Immature natural killer cell (primary cell): ENCODE measurements at regions not wholly inside any gene's neighbourhood (a gene's known extent, or its start where the extent isn't known, plus 50 kb on each side); places are given as distances from the start of the nearest gene placed in this dataset.

Experiments
- DNase-seq, 3 donors: peaks; one replicate each; pipeline ENCODE4 v3.0.0; 2022; ENCODE audit warnings: mixed read lengths in 1 of 3
- H3K27ac Mint-ChIP-seq, 6 donors: one replicate each; pipeline ENCODE4 v1.8.0; 2020; ENCODE audit warnings: mixed read lengths in 6 of 6, mild to moderate bottlenecking in 5 of 6, inconsistent platforms in 4 of 6, moderate library complexity in 3 of 6
- H3K27me3 Mint-ChIP-seq, 3 donors: one replicate each; pipeline ENCODE4 v1.8.0; 2020 to 2021; ENCODE audit warnings: low read depth in 3 of 3, mild to moderate bottlenecking in 3 of 3, mixed read lengths in 3 of 3, moderate library complexity in 3 of 3, inconsistent platforms in 1 of 3
- H3K36me3 Mint-ChIP-seq, 3 donors: one replicate each; pipeline ENCODE4 v1.8.0; 2020; ENCODE audit warnings: mixed read lengths in 3 of 3, inconsistent platforms in 2 of 3, mild to moderate bottlenecking in 2 of 3
- H3K4me1 Mint-ChIP-seq, 2 donors: one replicate each; pipeline ENCODE4 v1.8.0; 2020; ENCODE audit warnings: inconsistent platforms in 2 of 2, mild to moderate bottlenecking in 2 of 2, mixed read lengths in 2 of 2, moderate library complexity in 1 of 2
- H3K4me3 Mint-ChIP-seq, 5 donors: one replicate each; pipeline ENCODE4 v1.8.0; 2020; ENCODE audit warnings: mild to moderate bottlenecking in 5 of 5, mixed read lengths in 5 of 5, inconsistent platforms in 3 of 5, moderate library complexity in 3 of 5
- H3K9me3 Mint-ChIP-seq, 6 donors: one replicate each; pipeline ENCODE4 v1.8.0; 2020; ENCODE audit warnings: mild to moderate bottlenecking in 6 of 6, mixed read lengths in 6 of 6, inconsistent platforms in 4 of 6, moderate library complexity in 3 of 6

DNA sequence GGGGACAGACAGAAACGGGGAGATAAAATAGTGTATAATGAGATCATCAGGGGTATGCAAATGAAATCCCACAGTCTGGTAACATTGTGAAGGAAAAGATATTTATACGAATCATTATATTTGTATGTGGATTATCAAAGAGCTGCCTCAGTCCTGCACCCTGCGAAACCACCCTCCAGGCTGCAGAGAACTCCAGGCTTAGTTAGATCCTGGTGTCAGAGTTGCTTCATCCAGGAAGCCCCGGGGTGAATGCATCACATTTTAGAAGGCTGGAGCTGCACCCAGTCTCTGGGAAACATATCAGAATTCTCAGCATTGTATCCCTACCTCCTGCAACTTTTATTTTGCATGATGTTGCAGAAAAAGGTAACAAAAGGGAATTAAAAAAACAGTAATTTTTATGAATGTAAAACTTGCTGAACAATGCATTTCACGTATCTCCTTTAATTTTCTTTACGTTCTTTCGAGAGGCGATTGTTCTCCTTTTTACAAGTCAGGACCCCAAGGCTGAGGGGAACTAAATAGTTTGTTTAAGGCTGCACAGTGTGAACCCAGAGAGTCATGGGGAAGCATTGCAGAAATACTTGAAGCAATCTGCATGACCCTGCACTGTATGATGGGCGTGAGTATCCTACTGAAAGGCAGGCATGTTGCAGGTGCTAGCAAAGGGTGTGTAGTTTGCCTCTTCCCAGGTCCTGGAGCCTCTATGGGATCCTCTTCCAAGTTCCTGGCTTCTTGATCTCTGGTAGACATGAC, 299.5 kb upstream of the CLNK start:
- no peak overlapping the region for H3K27ac Mint-ChIP-seq
- H3K9me3 Mint-ChIP-seq, result peaks cover 0 to 5% (median 0%) of the 10 kb centered on the region in 6 donors
- no peak overlapping the region for H3K4me3 Mint-ChIP-seq
- peaks cover 8 to 19% of the 10 kb centered on the region in 2 donors for H3K4me1 Mint-ChIP-seq
- no peak for DNase-seq
- peaks cover 0 to 2% (median 1%) of the 10 kb centered on the region in 3 donors for H3K27me3 Mint-ChIP-seq
- no peaks in the 10 kb centered on the region for H3K36me3 Mint-ChIP-seq

DNA sequence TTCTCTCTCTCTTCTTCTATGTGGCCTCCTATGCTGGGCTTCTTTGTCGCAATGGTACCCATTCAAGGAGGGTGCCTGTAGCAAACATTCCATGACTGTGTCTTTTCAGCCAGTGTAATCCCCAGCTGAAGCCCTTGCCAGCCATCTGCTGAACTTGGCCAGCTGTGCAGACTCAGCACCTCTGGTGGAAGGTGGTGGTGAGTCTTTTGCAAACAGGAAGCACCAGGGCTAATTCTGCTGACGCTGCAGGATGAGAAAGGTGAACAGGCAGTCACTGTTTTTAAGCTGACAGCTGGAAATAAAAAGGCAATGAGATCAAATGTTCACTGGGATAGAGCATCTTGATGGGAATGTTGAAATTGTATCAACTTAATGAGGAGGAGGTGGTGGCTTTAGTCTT, 298.7 kb upstream of the CLNK start:
- peak in 2 of 3 donors; percentile 1 to 2 for DNase-seq
- no peak overlapping the region for H3K4me3 Mint-ChIP-seq

DNA sequence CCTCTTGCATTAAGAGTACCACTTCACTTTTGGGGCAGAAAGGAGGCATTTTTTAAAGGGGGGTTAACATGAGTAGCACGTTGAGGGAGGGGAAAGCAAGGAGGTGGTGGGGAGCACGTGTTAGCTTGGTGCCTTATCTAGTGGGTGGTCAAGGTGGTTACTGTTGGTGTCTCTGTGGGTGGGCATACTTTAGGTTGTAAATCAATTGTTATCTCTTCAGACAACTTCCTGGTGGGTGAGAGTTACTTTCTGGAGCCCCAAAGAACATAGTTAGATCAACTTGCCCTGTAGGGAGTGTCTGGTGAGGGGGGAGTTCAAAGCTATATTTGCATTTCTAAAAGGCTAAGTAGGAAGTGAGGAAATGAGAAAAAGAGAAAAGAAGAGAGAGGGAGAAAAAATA, 297.7 kb upstream of the CLNK start:
- H3K27me3 Mint-ChIP-seq, result peaks cover 0 to 2% (median 1%) of the 10 kb centered on the region in 3 donors
- H3K9me3 Mint-ChIP-seq, result no peaks in the 10 kb centered on the region
- H3K4me1 Mint-ChIP-seq, result peaks cover 8 to 19% of the 10 kb centered on the region in 2 donors
- no peaks in the 10 kb centered on the region for H3K36me3 Mint-ChIP-seq
- H3K4me3 Mint-ChIP-seq, result no peak overlapping the region
- H3K27ac Mint-ChIP-seq, result no peak overlapping the region
- DNase-seq, result no peak

More for the DNA sequence above, 298.7 kb upstream of the CLNK start:
- peaks cover 0 to 3% (median 0%) of the 10 kb centered on the region in 6 donors for H3K9me3 Mint-ChIP-seq
- H3K27ac Mint-ChIP-seq, result no peak overlapping the region
- H3K36me3 Mint-ChIP-seq, result no peaks in the 10 kb centered on the region
- peaks cover 0 to 2% (median 1%) of the 10 kb centered on the region in 3 donors for H3K27me3 Mint-ChIP-seq
- H3K4me1 Mint-ChIP-seq, result peaks cover 8 to 19% of the 10 kb centered on the region in 2 donors

DNA sequence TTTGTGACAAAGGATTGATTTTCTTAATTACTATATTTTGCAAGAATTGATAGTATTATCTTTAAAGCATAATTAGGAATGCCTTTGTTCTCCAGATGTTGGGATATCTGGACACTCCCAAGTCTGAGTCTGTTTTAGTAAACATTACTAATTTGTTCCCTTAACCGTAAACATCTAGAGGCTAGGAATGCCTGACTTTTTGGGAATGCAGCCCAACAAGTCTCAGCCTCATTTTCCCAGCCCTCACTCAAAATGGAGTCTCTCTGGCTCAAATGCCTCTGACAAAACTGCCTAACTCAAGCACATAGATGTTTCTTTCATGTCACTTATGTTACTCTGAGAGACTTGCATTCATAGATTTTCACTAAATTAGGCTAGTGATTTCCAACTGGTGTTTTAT, 297.0 kb upstream of the CLNK start:
- H3K27me3 Mint-ChIP-seq, result peaks cover 0 to 2% (median 1%) of the 10 kb centered on the region in 3 donors
- no peak overlapping the region for H3K4me3 Mint-ChIP-seq
- H3K4me1 Mint-ChIP-seq, result peaks cover 8 to 19% of the 10 kb centered on the region in 2 donors
- H3K9me3 Mint-ChIP-seq, result no peaks in the 10 kb centered on the region
- H3K36me3 Mint-ChIP-seq, result no peaks in the 10 kb centered on the region
- no peak for DNase-seq
- no peak overlapping the region for H3K27ac Mint-ChIP-seq

DNA sequence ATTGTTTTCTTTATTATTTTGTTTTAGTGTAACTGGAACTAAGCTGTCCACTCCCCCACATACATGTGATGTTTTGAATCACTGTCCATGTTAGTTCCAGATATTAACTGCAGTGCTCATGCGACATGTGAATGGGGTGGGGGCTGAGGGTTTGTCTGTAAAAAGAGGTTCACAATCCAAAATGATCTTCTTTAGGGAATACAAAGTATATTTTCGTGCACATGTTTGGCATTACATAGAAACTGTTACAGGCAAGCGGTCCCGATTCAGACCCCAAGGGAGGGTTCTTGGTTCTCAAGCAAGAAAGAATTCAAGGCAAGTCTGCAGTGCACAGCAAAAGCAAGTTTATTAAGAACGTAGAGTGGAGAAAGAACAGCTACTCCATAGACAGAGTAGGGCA, 296.5 kb upstream of the CLNK start:
- peaks cover 8 to 19% of the 10 kb centered on the region in 2 donors for H3K4me1 Mint-ChIP-seq
- DNase-seq, result no peak

DNA sequence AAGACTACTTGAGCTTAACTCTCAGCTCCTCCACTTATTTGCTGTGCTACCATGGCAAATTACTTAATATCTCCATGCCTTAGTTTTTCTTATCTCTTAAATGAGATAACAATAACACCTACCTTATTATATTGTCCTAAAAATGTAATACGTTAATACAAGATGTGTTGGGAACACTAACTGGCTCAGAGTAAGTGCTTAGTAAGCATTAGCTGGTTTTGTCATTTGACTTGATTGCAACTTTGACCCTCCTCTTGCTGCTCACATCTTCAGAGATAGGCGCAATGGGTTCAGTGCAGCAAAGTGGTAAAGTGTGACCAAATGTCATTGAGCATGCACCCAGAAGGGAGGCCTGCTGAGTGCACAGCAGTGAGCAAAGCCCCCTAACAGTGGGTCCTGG, 294.5 kb upstream of the CLNK start:
- H3K4me1 Mint-ChIP-seq, result peaks cover 8 to 19% of the 10 kb centered on the region in 2 donors
- no peaks in the 10 kb centered on the region for H3K36me3 Mint-ChIP-seq
- H3K4me3 Mint-ChIP-seq, result no peak overlapping the region
- no peak overlapping the region for H3K27ac Mint-ChIP-seq
- no peaks in the 10 kb centered on the region for H3K9me3 Mint-ChIP-seq
- no peak for DNase-seq
- H3K27me3 Mint-ChIP-seq, result peaks cover 0 to 5% (median 2%) of the 10 kb centered on the region in 3 donors

More for the DNA sequence above, 296.5 kb upstream of the CLNK start:
- Mint-ChIP-seq H3K36me3 (no peaks in the 10 kb centered on the region), H3K27ac (no peak overlapping the region), H3K4me3 (no peak overlapping the region), H3K9me3 (no peaks in the 10 kb centered on the region), H3K27me3 (peaks cover 0 to 2% (median 1%) of the 10 kb centered on the region in 3 donors)

DNA sequence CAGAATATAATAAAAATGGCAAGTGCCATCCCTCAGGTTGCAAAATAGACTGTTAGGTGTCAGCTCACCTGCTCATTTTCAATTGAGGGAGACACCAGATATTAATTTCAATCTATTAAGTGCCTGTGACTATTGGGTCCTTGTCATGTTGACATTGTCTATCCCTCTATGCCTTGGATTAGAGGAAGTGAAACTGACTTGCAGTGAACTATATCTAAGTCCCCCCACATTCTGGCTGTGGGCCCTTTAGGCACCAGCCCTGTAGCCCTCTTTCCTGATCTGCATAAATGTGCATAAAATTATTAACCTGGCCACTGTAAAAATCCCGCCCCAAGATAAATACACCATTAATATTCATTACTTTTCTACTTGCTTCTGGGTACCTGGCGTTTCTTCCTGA, 293.0 kb upstream of the CLNK start:
- Mint-ChIP-seq H3K4me1 (peaks cover 2 to 7% of the 10 kb centered on the region in 2 donors), H3K27me3 (peaks cover 0 to 5% (median 2%) of the 10 kb centered on the region in 3 donors), H3K4me3 (no peak overlapping the region), H3K36me3 (no peaks in the 10 kb centered on the region), H3K9me3 (no peaks in the 10 kb centered on the region), H3K27ac (no peak overlapping the region)
- no peak for DNase-seq

DNA sequence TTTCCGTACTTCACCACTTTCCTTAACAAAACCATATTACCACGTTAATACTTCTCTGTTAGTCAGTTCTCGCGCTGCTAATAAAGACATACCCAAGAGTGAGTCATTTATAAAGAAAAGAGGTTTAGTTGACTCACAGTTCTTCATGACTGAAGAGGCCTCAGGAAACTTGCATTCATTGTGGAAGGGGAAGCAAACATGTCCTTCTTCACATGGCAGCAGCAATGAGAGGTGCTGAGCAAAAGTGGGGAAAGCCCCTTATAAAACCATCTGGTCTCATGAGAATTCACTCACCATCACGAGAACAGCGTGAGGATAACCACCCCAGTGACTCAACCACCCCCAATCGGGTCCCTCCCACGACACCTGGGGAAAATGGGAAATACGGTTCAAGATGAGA, 289.8 kb upstream of the CLNK start:
- H3K27ac Mint-ChIP-seq, result no peak overlapping the region
- H3K4me1 Mint-ChIP-seq, result no peaks in the 10 kb centered on the region
- H3K36me3 Mint-ChIP-seq, result no peaks in the 10 kb centered on the region
- no peak overlapping the region for H3K4me3 Mint-ChIP-seq
- H3K9me3 Mint-ChIP-seq, result no peaks in the 10 kb centered on the region
- H3K27me3 Mint-ChIP-seq, result peaks cover 0 to 5% (median 0%) of the 10 kb centered on the region in 3 donors
- no peak for DNase-seq

DNA sequence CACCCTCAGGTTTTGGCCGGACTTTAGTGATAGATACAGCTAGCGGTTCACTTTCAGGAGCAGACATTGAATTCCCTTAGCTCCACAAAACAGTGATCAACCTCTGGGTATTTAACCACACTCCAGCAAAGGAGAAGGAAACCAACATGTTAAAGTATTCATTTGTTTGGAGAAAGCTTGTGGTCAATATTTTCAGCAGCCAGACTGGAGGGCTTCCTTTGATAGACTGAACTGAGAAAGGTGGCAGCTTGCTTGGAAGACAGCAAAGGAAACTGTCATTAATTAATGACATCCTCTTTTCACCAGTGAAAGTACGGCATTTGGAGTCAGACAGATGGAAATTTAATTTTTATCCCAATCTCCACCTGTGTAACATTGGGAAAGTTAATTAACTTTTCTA, 289.1 kb upstream of the CLNK start:
- H3K9me3 Mint-ChIP-seq, result no peaks in the 10 kb centered on the region

DNA sequence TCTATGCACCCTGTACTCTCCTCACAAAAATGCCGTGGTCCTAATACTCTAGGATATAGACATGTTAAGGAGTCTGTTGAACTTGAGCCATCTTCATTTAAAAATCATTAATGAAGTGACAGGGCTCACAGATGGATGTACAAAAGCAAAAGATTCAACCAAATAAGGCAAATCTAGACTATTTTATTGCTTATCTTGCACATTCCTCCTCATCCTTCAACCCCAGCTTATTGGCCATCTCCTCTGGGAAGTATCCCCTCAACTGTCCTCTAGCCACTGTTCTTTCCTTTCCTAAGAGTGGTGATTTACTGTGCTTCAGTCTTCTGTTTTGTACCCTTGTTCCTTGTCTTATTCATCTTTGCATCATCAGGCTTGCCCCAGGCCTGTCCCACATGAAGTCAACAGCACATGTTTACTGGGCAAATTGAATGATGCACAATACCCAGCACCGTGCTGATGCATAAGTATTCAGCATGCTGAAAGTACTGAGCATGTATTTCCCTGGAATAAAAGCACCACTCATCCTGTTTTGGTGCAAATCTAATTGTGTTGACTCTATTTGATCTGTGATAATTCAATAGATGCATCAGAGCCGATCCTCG, 287.3 kb upstream of the CLNK start:
- Mint-ChIP-seq H3K27ac (no peak overlapping the region), H3K4me3 (no peak overlapping the region), H3K36me3 (no peaks in the 10 kb centered on the region), H3K27me3 (peaks cover 0 to 5% (median 0%) of the 10 kb centered on the region in 3 donors), H3K9me3 (no peaks in the 10 kb centered on the region), H3K4me1 (no peaks in the 10 kb centered on the region)
- DNase-seq, result no peak

More for the DNA sequence above, 289.1 kb upstream of the CLNK start:
- no peak overlapping the region for H3K4me3 Mint-ChIP-seq
- H3K27ac Mint-ChIP-seq, result no peak overlapping the region
- no peaks in the 10 kb centered on the region for H3K36me3 Mint-ChIP-seq
- DNase-seq, result no peak
- peaks cover 0 to 5% (median 0%) of the 10 kb centered on the region in 3 donors for H3K27me3 Mint-ChIP-seq
- H3K4me1 Mint-ChIP-seq, result no peaks in the 10 kb centered on the region

DNA sequence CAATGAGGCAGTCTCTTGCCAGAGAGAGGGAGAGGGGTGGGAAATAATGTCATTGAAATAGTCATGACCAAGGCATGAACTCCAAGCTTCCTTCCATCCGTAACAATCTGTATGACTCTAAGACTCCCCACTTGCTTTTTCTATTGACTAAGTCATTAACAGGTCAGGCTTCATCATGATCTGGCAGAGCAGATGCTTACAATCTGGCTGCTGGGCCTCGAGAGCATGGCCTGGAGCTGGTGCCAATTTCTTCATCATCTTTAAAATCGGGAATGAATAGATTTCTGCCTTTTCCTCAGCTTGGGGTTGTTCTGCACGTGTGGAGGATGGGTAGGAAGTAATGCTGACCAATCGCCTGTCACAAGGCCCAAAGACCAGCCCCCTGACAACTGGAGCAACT, 280.6 kb upstream of the CLNK start:
- Mint-ChIP-seq H3K4me3 (no peak overlapping the region), H3K4me1 (no peaks in the 10 kb centered on the region), H3K9me3 (no peaks in the 10 kb centered on the region), H3K27me3 (no peaks in the 10 kb centered on the region), H3K27ac (no peak overlapping the region), H3K36me3 (no peaks in the 10 kb centered on the region)
- DNase-seq, result no peak

DNA sequence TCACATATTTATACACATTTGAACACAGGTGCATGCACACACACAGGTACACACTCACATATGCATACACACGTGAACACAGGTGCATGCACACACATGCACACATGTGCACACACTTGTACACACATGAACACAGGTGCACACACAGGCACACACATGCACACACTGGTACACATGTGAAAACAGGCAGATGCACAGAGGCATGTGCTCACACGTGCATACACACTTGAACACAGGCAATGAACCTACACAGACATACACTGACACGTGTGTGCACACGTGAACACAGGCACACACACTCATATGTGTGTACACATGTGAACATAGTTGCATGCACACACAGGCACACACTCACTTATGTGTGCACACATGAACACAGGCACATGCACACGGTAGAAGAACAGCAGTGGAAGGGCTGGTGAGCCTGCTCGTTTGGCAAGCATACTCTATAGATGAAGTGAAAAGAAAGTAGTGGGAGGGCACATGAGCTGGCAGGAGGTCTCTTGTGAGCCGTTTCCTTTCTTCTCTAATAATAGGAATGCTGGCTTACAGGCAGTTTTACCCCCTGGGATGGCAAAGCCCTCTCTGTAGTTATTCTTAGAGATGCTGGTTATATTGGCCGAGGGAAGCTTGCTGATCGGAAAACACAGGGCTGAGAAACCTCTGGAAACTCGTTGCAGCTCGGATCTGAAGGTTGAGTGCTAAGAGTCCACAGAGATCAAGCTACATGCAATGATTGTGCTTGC, 279.6 kb upstream of the CLNK start:
- no peak overlapping the region for H3K4me3 Mint-ChIP-seq
- H3K27ac Mint-ChIP-seq, result no peak overlapping the region
- no peaks in the 10 kb centered on the region for H3K36me3 Mint-ChIP-seq
- DNase-seq, result no peak
- H3K4me1 Mint-ChIP-seq, result no peaks in the 10 kb centered on the region
- no peaks in the 10 kb centered on the region for H3K27me3 Mint-ChIP-seq
- no peaks in the 10 kb centered on the region for H3K9me3 Mint-ChIP-seq

DNA sequence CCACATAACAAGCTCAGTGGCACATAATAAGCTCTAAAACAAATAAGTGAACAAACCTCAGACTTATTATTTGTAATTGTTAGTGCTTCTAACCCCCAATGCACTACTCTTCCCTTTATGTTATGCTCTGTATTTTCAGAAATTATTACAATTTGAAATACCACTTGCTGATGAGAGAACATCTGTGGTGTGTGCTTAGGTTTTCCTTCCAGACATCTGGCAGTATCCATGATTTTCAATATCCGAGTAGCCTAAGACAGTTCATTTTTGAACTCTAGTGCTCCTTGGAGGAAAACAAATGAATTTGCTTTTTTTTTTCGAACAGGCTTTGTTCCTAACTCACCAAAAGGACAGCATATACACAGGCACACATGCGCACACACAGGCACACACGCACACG, 278.7 kb upstream of the CLNK start:
- no peaks in the 10 kb centered on the region for H3K36me3 Mint-ChIP-seq
- H3K9me3 Mint-ChIP-seq, result no peaks in the 10 kb centered on the region
- H3K4me3 Mint-ChIP-seq, result no peak overlapping the region
- H3K27me3 Mint-ChIP-seq, result no peaks in the 10 kb centered on the region
- no peak for DNase-seq
- H3K27ac Mint-ChIP-seq, result peak overlapping the region in 1 of 6 donors; percentile 19
- H3K4me1 Mint-ChIP-seq, result no peaks in the 10 kb centered on the region

DNA sequence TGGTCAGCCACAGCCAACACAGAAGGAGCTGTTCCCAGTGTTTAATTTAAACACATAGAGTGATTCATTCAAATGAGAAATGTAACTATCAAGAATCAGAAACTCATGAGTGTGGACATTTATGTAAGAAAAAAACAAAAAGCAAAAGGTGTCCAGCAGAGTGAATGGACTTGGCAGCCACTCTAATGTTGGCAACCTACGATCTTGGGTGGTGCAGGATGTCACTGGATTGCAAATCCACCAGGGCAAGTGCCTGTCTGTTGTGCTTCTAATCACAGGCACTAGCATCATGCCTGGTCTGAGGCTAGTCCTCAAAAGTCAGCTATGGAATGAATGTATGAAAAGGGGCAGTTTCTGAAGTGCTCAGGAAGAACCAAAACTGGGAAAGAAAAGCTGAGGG, 277.7 kb upstream of the CLNK start:
- Mint-ChIP-seq H3K27me3 (no peaks in the 10 kb centered on the region), H3K4me1 (peaks cover 0 to under 1% of the 10 kb centered on the region in 2 donors)

More for the DNA sequence above, 277.7 kb upstream of the CLNK start:
- no peak for DNase-seq
- no peaks in the 10 kb centered on the region for H3K36me3 Mint-ChIP-seq
- H3K27ac Mint-ChIP-seq, result no peak overlapping the region
- no peaks in the 10 kb centered on the region for H3K9me3 Mint-ChIP-seq
- H3K4me3 Mint-ChIP-seq, result no peak overlapping the region
